A549 (cell line): ENCODE measurements at regions not wholly inside any gene's neighbourhood (a gene's known extent, or its start where the extent isn't known, plus 50 kb on each side); places are given as distances from the start of the nearest gene placed in this dataset.

Experiments used
- ATAC-seq, 2 experiments: fragments of 200-7000 bp in 1 of 2; fragments of >200 bp in 1 of 2; cut with Nextera tagmentation in 1 of 2; cut with Tn5 transposase in 1 of 2; 3 replicates each; pipeline versions ENCODE4 v1.8.0 to v1.9.1; 2018 to 2020; ENCODE audit warnings: mild to moderate bottlenecking in 1 of 2, moderate library complexity in 1 of 2
- CTCF ChIA-PET: fragments of 300-600 bp; sonication (Branson Sonifier 250); formaldehyde crosslinking; extraction: SDS; loops from one replicate; lab custom pipeline; 2021; ENCODE audit warnings: antibody characterized with exemption, inconsistent platforms; lab: Yijun Ruan, JAX
- POLR2A ChIA-PET: fragments of 350-600 bp; formaldehyde crosslinking; extraction: SDS; loops from one replicate; lab custom pipeline; 2021; ENCODE audit warnings: antibody characterized with exemption, inconsistent platforms; lab: Yijun Ruan, JAX
- DNase-seq, 2 experiments: peaks; one replicate each; pipeline versions ENCODE4 v3.0.0 to v3.0.0-alpha.2; 2011 to 2016; ENCODE audit warnings: low read depth in 1 of 2, low spot score in 1 of 2
- FAIRE-seq: peaks from 2 replicates; lab custom pipeline; 2011; peaks lifted over from hg19 to GRCh38; lab: Jason Lieb, UNC
- H3K27ac ChIP-seq, 2 experiments: fragments of >200 bp; sonication (Bioruptor Twin); formaldehyde crosslinking; 3 replicates each; pipeline ENCODE4 v1.5.1; 2016 to 2017
- H3K4me1 ChIP-seq: fragments of >200 bp; sonication (Bioruptor Twin); formaldehyde crosslinking; 3 replicates; pipeline ENCODE4 v1.6.1; 2016
- H3K4me2 ChIP-seq: fragments of >200 bp; sonication (Bioruptor Twin); formaldehyde crosslinking; 3 replicates; pipeline ENCODE4 v1.6.1; 2016
- H3K4me3 ChIP-seq: fragments of >200 bp; sonication (Bioruptor Twin); formaldehyde crosslinking; 3 replicates; pipeline ENCODE4 v1.5.1; 2016
- H3K9me3 ChIP-seq: fragments of >200 bp; sonication (Bioruptor Twin); formaldehyde crosslinking; 3 replicates; pipeline ENCODE4 v1.6.1; 2016
- ATOH8 ChIP-seq: fragments of 250-450 bp; sonication (Bioruptor Pico); IDR thresholded peaks from 2 replicates; pipeline ENCODE4 v1.5.0; 2020; ENCODE audit warnings: low read depth, mild to moderate bottlenecking, moderate library complexity
- BHLHE40 ChIP-seq: IDR thresholded peaks from 2 replicates; pipeline ENCODE4 v1.6.1; 2012; ENCODE audit warnings: low read depth, low read length, inconsistent platforms
- CBX2 ChIP-seq: fragments of 200-600 bp; sonication (generic); IDR thresholded peaks from 2 replicates; pipeline ENCODE4 v1.6.1; 2016; ENCODE audit warnings: low read depth, mild to moderate bottlenecking, borderline replicate concordance
- CBX8 ChIP-seq: fragments of 200-600 bp; sonication (generic); IDR thresholded peaks from 2 replicates; pipeline ENCODE4 v1.6.1; 2016
- CEBPB ChIP-seq, 2 experiments: fragments of >200 bp in 1 of 2; sonication (Bioruptor Twin) in 1 of 2; formaldehyde crosslinking in 1 of 2; IDR thresholded peaks; 2 replicates each; pipeline ENCODE4 v1.6.1; 2012 to 2016
- CHD2 ChIP-seq: fragments of 150-350 bp; IDR thresholded peaks from 2 replicates; pipeline ENCODE4 v1.6.1; 2014; ENCODE audit warnings: low read length; ENCODE audit not compliant: partially characterized antibody
- CHD4 ChIP-seq: fragments of 200-600 bp; sonication (generic); IDR thresholded peaks from 2 replicates; pipeline ENCODE4 v1.6.1; 2016; ENCODE audit warnings: antibody characterized with exemption, mild to moderate bottlenecking, borderline replicate concordance
- CTCF ChIP-seq: fragments of >200 bp; sonication (Bioruptor Twin); formaldehyde crosslinking; IDR thresholded peaks from 3 replicates; pipeline ENCODE4 v1.5.1; 2016
- E2F6 ChIP-seq: IDR thresholded peaks from 2 replicates; pipeline ENCODE4 v1.6.1; 2012; ENCODE audit warnings: low read depth, borderline replicate concordance
- EHF ChIP-seq: fragments of 250-450 bp; sonication (Bioruptor Pico); IDR thresholded peaks from 2 replicates; pipeline ENCODE4 v1.5.0; 2020; ENCODE audit warnings: mild to moderate bottlenecking
- ELK1 ChIP-seq: fragments of 150-350 bp; IDR thresholded peaks from 2 replicates; pipeline ENCODE4 v1.6.1; 2014; ENCODE audit warnings: low read depth, mild to moderate bottlenecking, low read length
- EP300 ChIP-seq, 2 experiments: fragments of >200 bp; sonication (Bioruptor Twin); formaldehyde crosslinking; IDR thresholded peaks; 2 replicates in 1 of 2; 3 replicates in 1 of 2; pipeline ENCODE4 v1.6.1; 2016 to 2017
- FOSL2 ChIP-seq, 2 experiments: fragments of 450-650 bp in 1 of 2; fragments of >200 bp in 1 of 2; sonication (Bioruptor Twin) in 1 of 2; formaldehyde crosslinking; IDR thresholded peaks; 2 replicates each; pipeline versions ENCODE4 v1.5.0 to v1.6.1; 2016 to 2020; ENCODE audit warnings: mild to moderate bottlenecking in 1 of 2, moderate library complexity in 1 of 2
- FOXS1 ChIP-seq: fragments of 250-450 bp; sonication (Bioruptor Pico); IDR thresholded peaks from 2 replicates; pipeline ENCODE4 v1.5.0; 2020; ENCODE audit warnings: mild to moderate bottlenecking, moderate library complexity
- HDAC2 ChIP-seq: fragments of 200-600 bp; sonication (generic); IDR thresholded peaks from 2 replicates; pipeline ENCODE4 v1.6.1; 2016
- HES2 ChIP-seq: fragments of >200 bp; sonication (Bioruptor Twin); formaldehyde crosslinking; IDR thresholded peaks from 2 replicates; pipeline ENCODE4 v1.6.1; 2016
- HOXB5 ChIP-seq: fragments of 250-450 bp; sonication (Bioruptor Pico); IDR thresholded peaks from 2 replicates; pipeline ENCODE4 v1.5.0; 2020; ENCODE audit warnings: mild to moderate bottlenecking, moderate library complexity
- JUN ChIP-seq, 2 experiments: fragments of >200 bp; sonication (Bioruptor Twin); formaldehyde crosslinking; IDR thresholded peaks; 2 replicates in 1 of 2; 3 replicates in 1 of 2; pipeline ENCODE4 v1.6.1; 2016 to 2017
- MAFK ChIP-seq: fragments of 450-650 bp; IDR thresholded peaks from 2 replicates; pipeline ENCODE4 v1.6.1; 2014; ENCODE audit not compliant: partially characterized antibody
- MAZ ChIP-seq: fragments of 150-350 bp; IDR thresholded peaks from 2 replicates; pipeline ENCODE4 v1.6.1; 2014; ENCODE audit warnings: antibody characterized with exemption, low read depth, low read length, borderline replicate concordance
- PHF8 ChIP-seq: fragments of 200-600 bp; sonication (generic); IDR thresholded peaks from 2 replicates; pipeline ENCODE4 v1.6.1; 2016; ENCODE audit warnings: low read depth, mild to moderate bottlenecking, antibody characterized with exemption, moderate library complexity, borderline replicate concordance
- POLR2A ChIP-seq: IDR thresholded peaks from 2 replicates; pipeline ENCODE4 v1.6.1; 2012; ENCODE audit warnings: mild to moderate bottlenecking, low read length
- RAD21 ChIP-seq, 2 experiments: fragments of >200 bp in 1 of 2; sonication (Bioruptor Twin) in 1 of 2; formaldehyde crosslinking in 1 of 2; IDR thresholded peaks in 1 of 2; conservative IDR thresholded peaks in 1 of 2; 2 replicates in 1 of 2; 3 replicates in 1 of 2; pipeline ENCODE4 v1.6.1; 2012 to 2018; ENCODE audit warnings: inconsistent platforms in 1 of 2
- RARB ChIP-seq: fragments of 250-450 bp; sonication (Bioruptor Pico); IDR thresholded peaks from 2 replicates; pipeline ENCODE4 v1.8.0; 2021; ENCODE audit warnings: mild to moderate bottlenecking, moderate library complexity
- TP53 ChIP-seq: fragments of 250-450 bp; sonication (Bioruptor Pico); IDR thresholded peaks from 2 replicates; pipeline ENCODE4 v1.5.0; 2021; ENCODE audit warnings: mild to moderate bottlenecking, moderate library complexity
- ZFP36 ChIP-seq: fragments of 450-650 bp; IDR thresholded peaks from 2 replicates; pipeline ENCODE4 v1.6.1; 2014; ENCODE audit warnings: borderline replicate concordance; ENCODE audit not compliant: partially characterized antibody
- ZSCAN20 ChIP-seq: fragments of 250-450 bp; sonication (Bioruptor Pico); IDR thresholded peaks from 2 replicates; pipeline ENCODE4 v1.8.0; 2022; ENCODE audit warnings: mild to moderate bottlenecking, moderate library complexity
- WGBS: methylation state at CpG from one replicate; pipeline ENCODE4 v1.1.6; 2017; ENCODE audit errors: missing lambda C conversion rate; 5-methylcytosine and 5-hydroxymethylcytosine counted together

GRCh38 chr15:85878828-85879225 is 84.1 kb upstream of the KLHL25 start:
- Histone ChIP-seq H3K27ac (no peak overlapping the region), H3K9me3 (no peaks in the 10 kb centered on the region; the same call in 2 of the 3 replicates)
- DNase-seq (no peak), ATAC-seq (peak in 1 of 2 experiments; percentile 45; a peak in 3 of 6 replicates)
- CTCF ChIA-PET, result interaction anchor here (1.1 to 4.4 kb wide), 2 partner anchors 14 to 20 kb away, joined by 4 to 20 read pairs; no protein-coding TSS in a partner anchor
- TF ChIP-seq ELK1 (no peak), CBX2 (no peak), HES2 (no peak), EHF (CRISPR knock-in tag) (no peak), MAFK (no peak), ZSCAN20 (CRISPR knock-in tag) (no peak), CBX8 (no peak)
- TF ChIP-seq, all 56 proteins: peak for 0
- Histone ChIP-seq H3K4me1 (no peaks in the 10 kb centered on the region), H3K4me2 (no peak overlapping the region), H3K4me3 (no peak overlapping the region)
- WGBS, result 10% methylated on average over 3 of the region's 3 CpGs
- POLR2A ChIA-PET, result no interaction called here
- FAIRE-seq, result no peak

- DNase-seq (peak in 1 of 2 experiments; percentile 28), ATAC-seq (peak; percentile 71 to 76; a peak in 5 of 6 replicates), FAIRE-seq (no peak)
- no peak for TF ChIP-seq EP300 (IDR thresholded peaks at IDR 0.05)
- TF ChIP-seq E2F6, result no peak
- TF ChIP-seq JUN (IDR thresholded peaks at IDR 0.05), result no peak
- TF ChIP-seq CEBPB (IDR thresholded peaks at IDR 0.05), result no peak
- no peak for TF ChIP-seq PHF8
- no peak for TF ChIP-seq ZFP36
- no peak for TF ChIP-seq CTCF
- no peak for TF ChIP-seq CHD2
- TF ChIP-seq TP53, result no peak
- POLR2A ChIA-PET, result no interaction called here
- 29% methylated on average over 20 of the region's 20 CpGs for WGBS
- Histone ChIP-seq H3K4me3 (no peak overlapping the region), H3K4me2 (peak overlapping the region; percentile 21; the same call in 2 of the 3 replicates), H3K27ac (no peak overlapping the region), H3K4me1 (no peaks in the 10 kb centered on the region), H3K9me3 (no peaks in the 10 kb centered on the region; the same call in 2 of the 3 replicates)
- CTCF ChIA-PET, result interaction anchor here (1.0 to 4.4 kb wide), 3 partner anchors 8 to 18 kb away, joined by 3 to 20 read pairs (median 3); no protein-coding TSS in a partner anchor
These were observed 84.8 kb upstream of the KLHL25 start for GRCh38 chr15:85879334-85880163.

- CTCF ChIA-PET, result interaction anchor here (0.8 to 4.4 kb wide), 5 partner anchors 9 to 115 kb away, joined by 3 to 20 read pairs (median 3); no protein-coding TSS in a partner anchor
- Histone ChIP-seq H3K4me3 (no peak overlapping the region), H3K4me1 (no peaks in the 10 kb centered on the region), H3K27ac (no peak overlapping the region), H3K4me2 (no peak overlapping the region), H3K9me3 (no peaks in the 10 kb centered on the region; the same call in 2 of the 3 replicates)
- POLR2A ChIA-PET, result no interaction called here
- no peak for ATAC-seq
- no peak for DNase-seq
- FAIRE-seq, result peak; percentile 84
- 30% methylated on average over 7 of the region's 7 CpGs for WGBS
- no peak for TF ChIP-seq POLR2A
- TF ChIP-seq PHF8, result no peak
- no peak for TF ChIP-seq ATOH8
- no peak for TF ChIP-seq MAZ
- no peak for TF ChIP-seq CBX2
- TF ChIP-seq CHD4, result no peak
- TF ChIP-seq HES2, result no peak
- no peak for TF ChIP-seq HDAC2
- TF ChIP-seq FOXS1 (CRISPR knock-in tag), result no peak
- no peak for TF ChIP-seq BHLHE40
- TF ChIP-seq RARB, result no peak
- TF ChIP-seq RAD21 (conservative IDR thresholded peaks at IDR 0.05 in 1 of 2, IDR thresholded peaks at IDR 0.05 in 1 of 2), result no peak
- TF ChIP-seq HOXB5 (CRISPR knock-in tag), result no peak
- TF ChIP-seq FOSL2 (IDR thresholded peaks at IDR 0.05), result no peak
- no peak for TF ChIP-seq FOSL2 (CRISPR knock-in tag; IDR thresholded peaks at IDR 0.05)
These were observed 85.9 kb upstream of the KLHL25 start for GRCh38 chr15:85880501-85881190.
